C1 segment of cervical spinal cord (tissue), 14 donors: ENCODE measurements at regions not wholly inside any gene's neighbourhood (a gene's known extent, or its start where the extent isn't known, plus 50 kb on each side); places are given as distances from the start of the nearest gene placed in this dataset.

Experiments
- DNase-seq, 14 donors: peaks; one replicate each; lab custom pipeline; 2025; lab: John Stamatoyannopoulos, UW

DNA sequence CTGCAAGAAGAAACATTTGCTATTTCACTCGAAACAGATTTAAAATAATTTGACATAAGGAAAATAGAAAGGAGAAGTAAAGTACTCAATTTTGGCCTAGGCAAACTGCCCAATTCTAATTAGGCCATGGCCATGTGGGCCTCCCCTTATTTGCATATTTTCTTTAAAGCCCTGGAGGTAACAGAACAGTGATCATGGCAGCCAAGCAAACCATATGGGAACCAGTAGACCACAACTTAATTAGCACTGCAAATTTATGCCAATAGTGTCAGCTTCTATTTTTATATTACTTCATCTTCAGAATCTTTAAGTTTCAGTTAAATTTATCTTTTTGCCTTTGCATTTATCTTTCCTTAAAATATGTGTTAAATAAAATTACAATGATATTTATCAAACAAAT lies 63.3 kb upstream of the THSD7A start:
- no peak for DNase-seq

GRCh38 chr7:11896663-11897062 lies 64.7 kb upstream of the THSD7A start:
- DNase-seq: no peak

DNA sequence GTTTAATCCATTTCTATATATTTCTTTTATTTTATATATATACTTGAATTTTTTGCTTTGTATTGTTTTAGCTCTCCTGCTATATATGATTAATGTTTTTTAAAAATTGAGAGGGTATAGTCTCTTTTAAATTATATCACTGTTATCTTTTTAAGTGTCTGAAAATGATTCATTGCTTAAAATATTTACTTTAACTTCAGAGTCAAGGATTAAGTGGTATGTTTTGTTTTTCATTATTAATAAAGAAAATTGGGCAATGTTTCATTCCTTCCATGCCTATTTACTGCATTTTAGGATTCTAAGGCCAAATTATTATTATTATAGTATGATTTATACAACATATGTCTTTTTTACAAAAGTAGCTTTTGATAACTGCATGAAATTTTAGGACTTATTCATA lies 67.2 kb upstream of the THSD7A start:
- DNase-seq: no peak

DNA sequence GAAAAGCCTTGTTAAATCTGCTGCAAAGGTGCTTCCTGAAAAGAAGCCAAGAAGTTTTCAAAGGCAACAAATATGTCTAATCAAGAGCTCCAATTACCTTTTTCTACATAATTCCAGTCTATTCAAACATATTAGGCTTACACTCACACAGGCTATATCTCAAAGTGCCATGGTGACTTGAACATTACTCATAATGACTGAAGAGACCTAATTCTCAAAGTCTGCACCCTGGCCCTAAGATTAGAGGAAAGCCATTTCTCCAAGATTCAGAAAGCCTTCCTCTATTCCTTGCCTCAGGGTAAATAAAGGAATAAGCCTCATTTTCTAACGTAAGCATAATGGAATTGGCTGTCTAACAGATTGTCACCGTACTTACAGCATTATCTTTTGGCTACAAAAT lies 78.3 kb upstream of the THSD7A start:
- DNase-seq: no peak

DNA sequence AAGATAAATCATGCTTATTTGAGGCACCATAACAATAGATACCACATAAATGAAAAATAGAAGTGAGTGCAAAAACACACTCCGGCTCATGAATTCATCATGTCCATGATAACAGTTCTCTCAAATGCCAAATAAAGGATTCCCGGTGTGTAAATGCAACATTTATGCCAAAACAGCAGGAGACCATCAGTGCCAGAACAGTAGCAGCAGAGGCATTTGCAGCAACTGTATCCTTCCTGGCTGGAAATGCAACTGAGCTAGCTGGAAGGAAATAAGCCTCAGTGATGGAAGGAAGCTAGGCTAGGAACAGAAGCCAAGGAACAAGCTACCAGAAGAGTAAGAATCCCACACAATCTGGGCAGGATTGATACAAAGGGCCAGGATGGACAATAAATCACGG lies 79.9 kb upstream of the THSD7A start:
- DNase-seq: no peak

DNA sequence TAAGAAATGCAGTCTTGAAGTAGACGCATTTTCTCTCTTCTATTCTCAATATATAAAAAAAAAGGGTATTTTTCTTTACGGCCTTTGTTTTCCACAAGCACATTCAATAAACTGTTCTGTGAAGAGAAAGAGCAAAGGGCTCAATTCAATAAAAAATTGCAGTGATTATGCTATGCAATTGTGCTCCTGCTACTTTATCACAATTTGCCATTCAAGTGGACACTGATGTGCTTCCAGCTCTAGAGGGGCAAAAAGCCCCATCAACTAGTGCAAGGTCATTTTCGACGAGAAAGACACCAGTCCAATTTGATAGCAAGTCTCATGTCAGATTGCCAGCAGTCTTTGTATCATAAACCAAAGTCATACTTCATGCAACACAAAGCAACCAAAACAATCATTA lies 82.6 kb upstream of the THSD7A start:
- DNase-seq: no peak

GRCh38 chr7:11923376-11923930 lies 91.5 kb upstream of the THSD7A start:
- no peak for DNase-seq

- DNase-seq: no peak
Measured at GRCh38 chr7:11931307-11931706, 99.3 kb upstream of the THSD7A start.

GRCh38 chr7:11934796-11935195 lies 102.8 kb upstream of the THSD7A start:
- no peak for DNase-seq

DNA sequence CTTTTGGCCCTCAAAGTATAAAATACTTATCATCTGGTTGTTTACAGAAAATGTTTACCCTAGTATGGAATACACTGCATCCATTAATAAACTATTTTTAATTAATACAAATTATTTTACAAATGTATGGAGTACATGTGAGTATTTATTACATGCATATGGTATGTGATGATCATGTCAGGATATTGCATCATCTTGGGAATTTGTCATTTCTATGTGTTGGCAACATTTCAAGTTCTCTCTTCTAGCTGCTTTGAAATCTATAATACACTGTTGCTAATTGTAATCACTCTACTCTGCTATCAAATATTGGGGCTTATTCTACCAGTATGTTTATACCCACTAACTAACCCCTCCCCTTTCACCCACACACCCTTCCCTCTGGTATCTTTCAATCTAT lies 103.9 kb upstream of the THSD7A start:
- DNase-seq: no peak

DNA sequence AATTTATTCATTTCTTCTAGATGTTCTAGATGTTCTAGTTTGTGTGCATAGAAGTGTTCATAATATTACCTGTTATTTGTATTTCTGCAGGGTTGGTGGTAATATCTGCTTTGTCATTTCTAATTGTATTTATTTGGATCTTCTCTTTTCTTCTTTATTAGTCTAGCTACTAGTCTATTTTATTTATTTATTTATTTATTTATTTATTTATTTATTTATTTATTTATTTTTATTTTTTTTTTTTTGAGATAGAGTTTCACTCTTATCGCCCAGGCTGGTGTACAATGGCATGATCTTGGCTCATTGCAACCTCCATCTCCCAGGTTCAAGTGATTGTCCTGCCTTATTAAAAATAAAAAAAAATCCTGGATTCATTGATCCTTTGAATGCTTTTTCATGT lies 114.8 kb upstream of the THSD7A start:
- DNase-seq: no peak

- no peak for DNase-seq
Measured at GRCh38 chr7:11950281-11950680, 118.3 kb upstream of the THSD7A start.

DNA sequence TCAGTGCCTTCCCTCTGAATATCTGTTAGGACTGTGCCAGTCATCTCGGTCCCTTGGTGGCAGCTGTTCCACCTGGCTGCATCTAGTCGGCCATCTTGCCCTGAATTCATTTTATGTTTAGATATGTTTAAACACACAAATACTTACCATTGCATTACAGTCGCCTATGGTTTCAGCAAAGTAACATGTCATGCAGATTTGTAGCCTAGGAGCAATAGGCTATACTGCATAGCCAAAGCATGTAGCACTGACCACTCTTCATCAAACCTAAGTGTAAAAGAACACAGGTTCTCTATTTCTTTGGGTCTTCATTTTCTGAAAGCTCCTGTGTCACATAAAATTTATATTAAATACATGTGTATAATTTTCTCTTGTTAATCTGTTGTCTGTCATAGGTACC lies 118.9 kb upstream of the THSD7A start:
- no peak for DNase-seq

- no peak for DNase-seq
Measured at GRCh38 chr7:11951909-11952308, 119.9 kb upstream of the THSD7A start.

GRCh38 chr7:11952972-11953371 lies 121.0 kb upstream of the THSD7A start:
- no peak for DNase-seq

DNA sequence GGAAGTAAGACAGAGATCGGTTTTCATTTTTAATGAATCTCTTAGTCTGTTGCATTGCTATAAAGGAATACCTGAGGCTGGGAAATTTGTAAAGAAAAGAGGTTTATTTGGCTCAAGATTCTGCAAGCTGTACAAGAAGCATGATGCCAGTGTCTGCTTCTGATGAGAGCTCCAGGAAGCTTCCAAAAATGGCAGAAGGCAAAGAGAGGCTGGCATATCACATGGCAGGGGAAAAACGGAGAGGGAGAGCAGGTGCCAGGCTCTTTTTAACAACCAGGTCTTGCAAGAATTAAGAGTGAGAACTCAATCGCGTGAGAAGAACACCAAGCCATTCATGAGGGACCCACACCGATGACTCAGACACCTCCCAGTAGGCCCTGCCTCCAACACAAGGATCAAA lies 125.0 kb upstream of the THSD7A start:
- no peak for DNase-seq

DNA sequence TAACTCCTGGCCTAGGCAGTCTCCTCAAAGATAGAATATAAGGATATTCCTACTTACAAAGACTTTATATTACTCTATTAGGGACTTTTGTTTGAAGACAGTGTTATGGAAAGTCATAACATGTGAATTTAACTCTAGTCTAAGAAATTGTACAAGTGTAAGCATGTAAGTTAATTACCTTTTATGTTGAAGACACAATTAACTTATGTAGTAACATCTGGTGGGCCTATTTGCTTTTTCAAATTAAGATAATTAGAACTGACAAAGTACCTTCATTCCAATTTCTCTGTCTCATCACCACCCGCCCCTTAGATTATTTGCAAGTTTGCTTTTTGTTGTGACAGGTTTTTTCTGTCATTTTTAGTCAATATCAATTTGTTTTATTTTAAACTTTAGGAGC lies 126.0 kb upstream of the THSD7A start:
- no peak for DNase-seq

- no peak for DNase-seq
Measured at GRCh38 chr7:11959121-11959520, 127.1 kb upstream of the THSD7A start.

DNA sequence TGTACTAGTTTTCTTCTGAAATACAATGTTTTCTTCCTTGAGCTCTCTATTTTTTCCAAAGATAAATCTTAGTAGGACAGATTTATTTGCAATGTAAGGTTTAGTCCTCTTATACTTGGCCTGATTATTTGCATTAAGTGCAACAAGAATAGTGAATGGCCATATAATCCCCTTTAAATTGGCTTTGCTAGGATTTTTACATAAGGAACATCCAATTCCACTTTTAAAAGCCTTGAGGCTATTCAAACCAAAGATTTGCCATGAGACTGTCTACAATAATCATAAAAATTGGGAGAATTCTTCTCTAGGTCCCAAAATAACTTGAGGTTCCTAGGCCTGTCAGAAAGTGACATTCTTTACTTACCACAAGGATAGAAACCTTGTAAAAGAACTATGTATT lies 128.6 kb upstream of the THSD7A start:
- DNase-seq: no peak

DNA sequence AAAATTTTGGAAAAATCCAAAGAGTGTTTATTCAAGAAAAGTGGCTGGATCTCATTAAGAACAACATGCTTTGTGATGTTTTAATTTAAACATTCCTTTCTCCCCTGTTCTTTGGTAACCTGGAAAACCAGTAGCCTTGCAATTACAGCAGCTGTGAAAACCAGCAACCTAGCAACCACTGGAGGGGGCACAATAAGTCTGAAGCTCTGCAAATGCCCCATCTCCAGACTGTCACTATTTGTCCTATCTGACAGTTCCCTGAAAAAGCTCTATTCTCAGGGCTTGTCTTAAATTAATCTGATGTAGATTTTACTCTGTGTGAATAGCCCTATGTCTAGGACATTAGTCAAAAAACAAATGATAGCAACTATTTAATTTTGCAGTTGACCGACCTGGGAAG lies 137.6 kb upstream of the THSD7A start:
- no peak for DNase-seq

GRCh38 chr7:11970132-11970531 lies 138.1 kb upstream of the THSD7A start:
- no peak for DNase-seq

- no peak for DNase-seq
Measured at GRCh38 chr7:11985376-11985775, 153.4 kb upstream of the THSD7A start.

DNA sequence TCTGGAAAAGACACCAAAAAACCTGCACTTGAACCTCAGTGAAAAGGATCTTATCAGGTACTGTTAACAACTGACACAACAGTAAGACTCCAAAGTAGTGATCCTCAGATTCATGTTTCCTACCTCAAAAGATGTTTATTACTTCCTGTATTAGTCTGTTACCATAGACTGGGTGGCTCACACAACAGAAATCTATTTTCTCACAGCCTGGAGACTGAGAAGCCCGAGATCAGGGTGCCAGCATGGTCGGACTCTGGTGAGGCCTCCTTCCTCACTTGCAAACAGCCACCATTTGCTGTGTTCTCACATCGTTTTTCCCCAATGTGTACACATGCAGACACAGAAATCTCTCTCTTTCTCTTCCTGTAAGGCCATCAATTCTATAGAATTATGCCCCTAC lies 154.0 kb upstream of the THSD7A start:
- DNase-seq: no peak

GRCh38 chr7:11988186-11988585 lies 156.2 kb upstream of the THSD7A start:
- DNase-seq: no peak

DNA sequence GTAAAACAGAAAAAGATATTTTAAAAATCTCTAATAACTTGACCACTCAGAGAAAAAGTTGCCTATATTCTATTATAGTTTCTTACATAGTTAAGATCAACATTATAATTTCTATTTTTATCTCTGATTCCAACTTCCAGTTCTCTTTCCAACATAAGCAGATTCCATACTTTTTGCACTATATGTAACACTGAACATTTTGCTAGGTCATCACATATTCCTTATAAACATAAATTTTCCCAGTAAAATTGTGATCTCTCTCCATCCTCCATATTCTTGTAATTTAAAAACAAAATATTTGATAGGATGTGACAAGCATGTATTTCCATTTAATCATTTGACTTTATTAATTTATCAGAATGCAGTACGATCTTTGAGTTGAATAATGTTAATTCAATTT lies 170.4 kb upstream of the THSD7A start:
- no peak for DNase-seq
